HG03432 (cell line): ENCODE measurements at regions not wholly inside any gene's neighbourhood (a gene's known extent, or its start where the extent isn't known, plus 50 kb on each side); places are given as distances from the start of the nearest gene placed in this dataset.

Experiments
- ATAC-seq: cut with Tn5 transposase; IDR thresholded peaks from one replicate; pipeline ENCODE4 v1.9.1; 2021; ENCODE audit warnings: mild to moderate bottlenecking, moderate library complexity; ENCODE audit not compliant: unreplicated experiment

DNA sequence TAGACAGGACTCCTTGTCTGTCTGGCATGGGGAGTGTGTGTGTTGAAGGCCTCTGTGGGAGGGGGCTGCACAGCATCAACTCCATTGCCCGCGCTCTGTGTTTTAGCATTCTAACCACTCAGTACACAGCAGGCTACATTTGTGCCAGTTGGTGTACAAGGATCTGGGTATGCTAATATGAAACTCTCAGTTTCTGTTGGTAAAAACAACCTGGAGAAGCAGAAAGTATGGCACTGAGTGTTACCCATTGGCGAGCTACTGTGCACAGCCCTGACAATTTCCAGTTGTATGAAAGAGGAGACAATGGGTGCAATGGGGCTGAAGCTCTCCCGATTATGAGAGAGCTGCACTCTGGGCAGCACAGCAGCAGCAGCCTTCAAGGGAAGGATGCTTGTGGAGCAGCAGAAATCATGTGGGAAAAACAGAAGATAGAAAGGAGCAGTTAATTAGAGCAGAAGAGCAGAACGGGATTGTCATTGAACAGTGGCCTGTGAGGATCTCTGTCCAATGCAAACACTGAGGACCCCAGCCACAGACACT lies 443.6 kb downstream of the CBLN2 start:
- ATAC-seq: no peak

DNA sequence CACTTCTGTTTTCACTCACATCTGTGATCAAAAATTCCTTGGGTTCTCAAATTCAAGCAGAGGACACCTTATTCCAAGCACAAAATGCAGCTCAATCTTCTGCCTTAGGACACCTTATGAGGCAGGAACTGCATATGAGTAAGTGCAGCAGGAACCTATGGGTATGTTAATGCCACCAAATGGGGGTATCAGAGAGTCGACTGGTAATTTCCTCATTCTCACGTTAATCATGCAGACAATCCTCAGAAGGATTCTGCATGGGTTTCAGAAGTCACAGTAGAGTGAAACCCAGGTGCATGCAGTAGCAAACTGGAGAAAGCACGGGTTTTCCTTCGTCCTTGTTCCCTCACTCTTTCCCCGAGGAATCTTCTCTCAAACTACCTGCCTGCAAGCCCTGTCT lies 452.8 kb downstream of the CBLN2 start:
- no peak for ATAC-seq

GRCh38 chr18:72089432-72089831 lies 454.7 kb downstream of the CBLN2 start:
- ATAC-seq: no peak

GRCh38 chr18:72086421-72086820 lies 457.7 kb downstream of the CBLN2 start:
- no peak for ATAC-seq

DNA sequence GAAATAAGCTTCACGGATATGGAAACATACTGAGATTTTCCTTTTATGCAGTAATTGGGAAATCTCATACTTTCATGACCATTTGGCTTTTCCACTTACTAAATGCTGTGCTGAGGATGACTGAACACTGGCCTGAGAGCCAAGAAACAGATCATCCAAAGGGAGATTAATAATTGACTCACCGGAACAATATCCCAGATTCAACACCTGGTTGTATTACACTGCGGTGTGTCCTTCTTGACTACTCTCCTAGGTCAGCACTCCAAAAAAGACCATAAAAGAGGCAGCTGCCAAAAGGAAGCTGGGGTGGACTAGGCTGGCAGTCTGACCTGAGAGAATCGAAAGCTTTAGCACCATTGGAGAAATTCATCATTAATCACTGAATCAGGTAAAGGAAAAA lies 469.1 kb downstream of the CBLN2 start:
- ATAC-seq: no peak

DNA sequence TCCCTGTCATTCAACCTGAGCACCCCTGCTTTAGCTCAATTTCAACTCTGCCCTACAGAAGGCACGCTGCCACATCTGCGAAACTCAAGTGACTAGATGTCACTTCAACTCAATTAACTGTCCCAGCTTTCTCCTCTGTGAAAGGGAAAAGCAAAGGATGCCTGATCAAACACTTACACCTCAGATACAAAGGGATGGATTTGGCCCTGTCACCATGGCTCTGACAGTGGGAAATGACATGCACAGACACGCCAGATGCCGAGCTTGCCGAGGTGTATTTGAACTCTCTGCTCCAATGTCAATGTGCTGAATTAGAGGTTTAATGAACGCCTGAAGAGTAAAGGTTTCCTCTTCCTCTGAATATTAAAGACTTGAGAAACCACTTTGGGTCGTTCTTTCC lies 481.1 kb downstream of the CBLN2 start:
- no peak for ATAC-seq

DNA sequence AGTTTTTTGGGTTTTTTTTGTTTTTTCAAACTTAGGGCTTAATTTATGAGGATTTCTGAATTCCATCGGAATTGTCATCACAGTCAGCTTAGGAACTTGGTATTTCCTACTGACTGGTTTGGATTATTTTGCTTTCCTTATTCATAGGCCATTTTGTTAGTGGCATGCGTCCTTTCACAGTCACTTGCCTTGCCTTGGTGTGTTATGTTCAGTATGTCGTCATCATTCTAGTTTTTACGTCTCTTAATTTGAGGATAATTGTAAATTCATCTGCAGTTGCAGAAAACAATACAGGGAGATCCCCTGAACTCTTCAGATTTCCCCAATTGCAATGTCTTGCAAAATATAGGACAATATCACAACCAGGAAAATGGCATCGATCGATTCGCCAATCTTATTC lies 485.3 kb downstream of the CBLN2 start:
- no peak for ATAC-seq

- ATAC-seq: no peak
These were observed 488.0 kb downstream of the CBLN2 start for GRCh38 chr18:72056171-72056570.

DNA sequence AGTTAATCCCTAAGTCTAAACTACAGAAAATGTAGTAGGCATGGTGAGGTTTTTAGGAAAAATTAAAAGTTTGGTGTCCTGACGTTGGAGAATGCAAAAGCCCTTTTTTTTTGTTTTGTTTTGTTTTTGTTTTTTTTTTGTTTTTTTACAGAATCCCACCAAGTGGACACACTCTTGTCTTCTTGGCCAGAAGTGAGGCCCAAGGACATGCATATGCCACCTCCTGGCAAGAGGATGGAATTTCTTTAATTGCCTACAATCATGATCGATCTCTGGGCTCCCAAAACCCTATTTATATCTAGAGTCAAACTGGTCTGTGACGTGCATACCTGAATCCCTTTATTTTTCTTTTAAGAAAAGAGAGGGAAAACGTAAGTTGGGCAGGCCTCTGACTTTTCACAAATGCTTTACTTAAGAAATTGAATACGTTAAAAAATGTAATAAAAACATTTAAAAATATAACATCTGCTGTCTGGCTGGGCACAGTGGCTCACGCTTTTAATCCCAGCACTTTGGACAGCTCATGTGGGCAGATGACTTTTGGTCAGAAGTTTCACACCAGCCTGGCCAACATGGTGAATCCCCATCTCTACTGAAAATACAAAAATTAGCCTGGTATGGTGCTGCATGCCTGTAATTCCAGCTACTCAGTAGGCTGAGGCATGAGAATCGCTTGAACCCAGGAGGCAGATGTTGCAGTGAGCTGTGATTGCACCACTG lies 502.7 kb downstream of the CBLN2 start:
- no peak for ATAC-seq

- no peak for ATAC-seq
These were observed 530.7 kb downstream of the CBLN2 start for GRCh38 chr18:72013427-72013850.

- ATAC-seq: no peak
These were observed 545.5 kb downstream of the CBLN2 start for GRCh38 chr18:71998547-71999097.

- ATAC-seq: no peak
These were observed 548.2 kb downstream of the CBLN2 start for GRCh38 chr18:71995904-71996465.

- no peak for ATAC-seq
These were observed 549.9 kb downstream of the CBLN2 start for GRCh38 chr18:71994273-71994672.

GRCh38 chr18:71989616-71990015 lies 554.5 kb downstream of the CBLN2 start:
- no peak for ATAC-seq

GRCh38 chr18:71986351-71987050 lies 557.6 kb downstream of the CBLN2 start:
- ATAC-seq: no peak

- no peak for ATAC-seq
These were observed 567.4 kb downstream of the CBLN2 start for GRCh38 chr18:71976744-71977143.

GRCh38 chr18:71966791-71967190 lies 577.4 kb downstream of the CBLN2 start:
- ATAC-seq: no peak

GRCh38 chr18:71958605-71959004 lies 585.5 kb downstream of the CBLN2 start:
- no peak for ATAC-seq

- no peak for ATAC-seq
These were observed 593.1 kb downstream of the CBLN2 start for GRCh38 chr18:71951001-71951400.

DNA sequence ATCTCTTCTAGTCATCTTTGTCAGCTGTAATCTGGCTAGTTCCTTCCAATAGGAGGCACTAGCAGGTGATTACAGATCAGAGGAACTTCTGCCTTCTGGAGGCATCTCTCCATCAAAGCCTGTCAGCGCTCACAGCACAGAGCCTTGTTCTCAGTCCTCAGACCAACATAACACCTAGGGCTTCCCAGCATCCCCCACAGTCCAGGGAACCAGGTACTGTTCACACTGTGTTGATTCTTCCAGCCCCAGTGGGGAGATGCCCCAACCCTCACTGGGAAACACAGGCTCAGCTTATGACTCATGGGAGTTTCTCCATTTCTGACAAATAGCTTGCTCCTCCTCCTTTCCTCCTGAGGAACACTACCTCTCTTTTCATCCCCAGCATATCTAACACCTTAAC lies 601.7 kb downstream of the CBLN2 start:
- no peak for ATAC-seq

DNA sequence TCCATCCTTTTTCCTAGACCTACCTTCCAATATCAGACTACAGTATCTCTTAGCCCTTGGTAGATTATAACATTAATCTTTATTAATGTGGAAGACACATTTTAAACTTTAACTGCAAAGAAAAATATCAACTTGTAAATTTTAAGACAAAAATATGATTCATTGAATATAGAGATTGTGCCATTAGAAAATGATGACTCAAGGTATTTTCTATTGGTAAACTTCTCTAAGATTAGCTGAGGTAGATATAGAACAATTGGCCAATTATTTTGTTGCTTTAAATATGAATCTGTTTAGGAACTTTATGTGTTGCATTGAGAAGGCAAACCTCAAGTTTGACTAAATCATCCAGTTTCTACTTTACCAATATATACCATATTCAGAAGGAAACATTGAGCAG lies 604.7 kb downstream of the CBLN2 start:
- no peak for ATAC-seq

DNA sequence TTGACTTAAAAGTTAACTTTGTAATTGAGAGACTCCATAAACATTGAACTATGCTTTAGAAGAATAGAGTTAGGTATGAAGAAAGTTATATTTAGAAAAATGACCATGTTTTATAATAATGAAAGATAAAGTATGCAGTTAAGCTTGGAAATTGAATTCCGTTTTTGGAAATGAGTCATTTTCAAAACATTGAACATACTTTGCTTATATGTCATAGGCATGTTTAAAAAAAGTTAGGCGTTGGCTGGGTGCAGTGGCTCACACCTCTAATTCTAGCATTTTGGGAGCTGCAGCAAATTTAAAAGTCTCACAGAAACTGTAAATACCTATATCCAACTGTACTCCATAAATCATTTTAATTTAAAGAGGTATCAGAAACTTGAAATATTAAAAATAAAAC lies 607.4 kb downstream of the CBLN2 start:
- ATAC-seq: no peak
